A673 (cell line): ENCODE measurements at regions not wholly inside any gene's neighbourhood (a gene's known extent, or its start where the extent isn't known, plus 50 kb on each side); places are given as distances from the start of the nearest gene placed in this dataset.

Source experiments
- BruUV-seq: library from RNA; stranded (reverse); fragments of 400-500 nt; replicated peaks from 2 replicates; lab custom pipeline; 2021; lab: Mats Ljungman, UMichigan
- CTCF ChIA-PET: fragments of 300-600 bp; sonication (Branson Sonifier 250); formaldehyde crosslinking; loops from one replicate; lab custom pipeline; 2022; ENCODE audit warnings: antibody characterized with exemption; lab: Charles Lee
- POLR2A ChIA-PET: fragments of 300-600 bp; sonication (Branson Sonifier 250); formaldehyde crosslinking; loops from one replicate; lab custom pipeline; 2022; ENCODE audit warnings: antibody characterized with exemption; ENCODE audit not compliant: low non-redundant PET; lab: Charles Lee
- DNase-seq: peaks from one replicate; pipeline ENCODE4 v3.0.0-alpha.2; 2015; ENCODE audit warnings: low spot score
- H3K27ac ChIP-seq: fragments of 200-600 bp; sonication (generic); 2 replicates; pipeline ENCODE4 v1.5.1; 2016; ENCODE audit warnings: mixed run types, low read depth, mild to moderate bottlenecking, mixed read lengths, antibody characterized with exemption, low read length; ENCODE audit not compliant: poor library complexity, severe bottlenecking
- H3K27me3 ChIP-seq: fragments of 200-600 bp; sonication (generic); replicated peaks from 2 replicates; pipeline ENCODE4 v1.6.1; 2017; ENCODE audit warnings: mixed run types, low read depth, mild to moderate bottlenecking, mixed read lengths, antibody characterized with exemption, low read length; ENCODE audit not compliant: insufficient read depth, poor library complexity
- H3K36me3 ChIP-seq: fragments of 200-600 bp; sonication (generic); 2 replicates; pipeline ENCODE4 v1.6.1; 2016; ENCODE audit warnings: mixed run types, mild to moderate bottlenecking, mixed read lengths, antibody characterized with exemption, low read length; ENCODE audit not compliant: insufficient read depth, poor library complexity, severe bottlenecking
- H3K4me1 ChIP-seq: fragments of 200-600 bp; sonication (generic); 2 replicates; pipeline ENCODE4 v1.6.1; 2017; ENCODE audit warnings: mixed run types, mild to moderate bottlenecking, mixed read lengths, antibody characterized with exemption, low read length; ENCODE audit not compliant: insufficient read depth, poor library complexity, severe bottlenecking
- H3K4me3 ChIP-seq: fragments of 200-600 bp; sonication (generic); 2 replicates; pipeline ENCODE4 v1.5.1; 2016; ENCODE audit warnings: low read depth, mixed run types, mild to moderate bottlenecking, mixed read lengths, low read length; ENCODE audit not compliant: poor library complexity, severe bottlenecking
- H3K9me3 ChIP-seq: fragments of 200-600 bp; sonication (generic); 2 replicates; pipeline ENCODE4 v1.6.1; 2016; ENCODE audit warnings: mixed run types, low read depth, mild to moderate bottlenecking, mixed read lengths, antibody characterized with exemption, low read length; ENCODE audit not compliant: poor library complexity, severe bottlenecking
- EZH2 ChIP-seq: fragments of 200-600 bp; sonication (generic); IDR thresholded peaks from 2 replicates; pipeline ENCODE4 v1.6.1; 2017; ENCODE audit warnings: borderline replicate concordance, low read depth, mild to moderate bottlenecking, mixed read lengths, antibody characterized with exemption, low read length; ENCODE audit not compliant: poor library complexity, severe bottlenecking
- intact Hi-C: fragments of 100-400 bp; cut with micrococcal nuclease; formaldehyde crosslinking; loops from one replicate; pipeline ENCODE4 v1.10.0; 2022; ENCODE audit not compliant: unreplicated experiment
- TF ChIP-seq, protein P1 (sequence below): fragments of 300-800, 200-600 bp; sonication (generic); conservative IDR thresholded peaks from 2 replicates; pipeline ENCODE4 v1.5.1; 2017; ENCODE audit warnings: low read depth, mild to moderate bottlenecking, antibody characterized with exemption, low read length, moderate library complexity, mixed read lengths

DNA sequence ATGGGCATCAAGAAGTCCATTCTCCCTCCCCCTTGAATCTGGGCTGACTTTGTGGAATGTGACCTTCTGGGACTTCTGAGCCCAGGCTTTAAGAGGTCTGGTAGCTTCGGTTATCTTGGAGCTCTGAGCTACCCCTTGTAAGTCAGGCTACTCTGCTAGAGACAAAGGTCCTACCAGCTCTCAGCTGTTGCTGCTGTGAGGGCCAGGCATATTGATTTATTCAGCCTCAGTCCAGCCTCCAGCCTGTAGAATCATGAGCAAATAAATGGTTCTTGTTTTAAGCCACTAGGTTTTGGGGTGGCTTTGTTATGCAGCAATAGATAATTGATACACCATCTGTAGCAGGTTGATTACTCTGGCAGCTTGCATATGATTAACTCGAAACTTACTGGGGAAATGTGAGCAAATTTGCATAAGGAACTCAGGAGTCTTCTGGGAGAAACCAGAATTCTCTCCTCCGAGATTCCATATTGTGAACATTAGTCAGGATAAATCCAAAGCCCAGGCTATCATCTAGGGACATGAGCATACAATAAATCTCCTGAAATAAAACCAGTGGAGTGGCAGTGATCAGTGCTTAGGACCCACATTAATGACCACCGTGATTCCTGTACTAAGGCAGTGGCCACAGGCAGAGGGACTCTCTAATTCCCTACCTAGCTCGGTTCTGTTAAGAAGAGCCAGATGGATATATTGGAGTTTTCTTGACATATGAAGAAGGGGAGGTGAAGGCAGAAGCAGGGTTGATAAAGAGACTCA, 336.1 kb downstream of the CDC5L start:
- Histone ChIP-seq H3K36me3 (no peaks in the 10 kb centered on the region), H3K27me3 (no peaks in the 10 kb centered on the region), H3K4me3 (no peak overlapping the region), H3K9me3 (no peaks in the 10 kb centered on the region), H3K4me1 (no peaks in the 10 kb centered on the region), H3K27ac (no peak overlapping the region)
- TF ChIP-seq, protein P1, sequence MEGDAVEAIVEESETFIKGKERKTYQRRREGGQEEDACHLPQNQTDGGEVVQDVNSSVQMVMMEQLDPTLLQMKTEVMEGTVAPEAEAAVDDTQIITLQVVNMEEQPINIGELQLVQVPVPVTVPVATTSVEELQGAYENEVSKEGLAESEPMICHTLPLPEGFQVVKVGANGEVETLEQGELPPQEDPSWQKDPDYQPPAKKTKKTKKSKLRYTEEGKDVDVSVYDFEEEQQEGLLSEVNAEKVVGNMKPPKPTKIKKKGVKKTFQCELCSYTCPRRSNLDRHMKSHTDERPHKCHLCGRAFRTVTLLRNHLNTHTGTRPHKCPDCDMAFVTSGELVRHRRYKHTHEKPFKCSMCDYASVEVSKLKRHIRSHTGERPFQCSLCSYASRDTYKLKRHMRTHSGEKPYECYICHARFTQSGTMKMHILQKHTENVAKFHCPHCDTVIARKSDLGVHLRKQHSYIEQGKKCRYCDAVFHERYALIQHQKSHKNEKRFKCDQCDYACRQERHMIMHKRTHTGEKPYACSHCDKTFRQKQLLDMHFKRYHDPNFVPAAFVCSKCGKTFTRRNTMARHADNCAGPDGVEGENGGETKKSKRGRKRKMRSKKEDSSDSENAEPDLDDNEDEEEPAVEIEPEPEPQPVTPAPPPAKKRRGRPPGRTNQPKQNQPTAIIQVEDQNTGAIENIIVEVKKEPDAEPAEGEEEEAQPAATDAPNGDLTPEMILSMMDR = no peak
- TF ChIP-seq EZH2 = no peak
- BruUV-seq = no TSS peak
- CTCF ChIA-PET = no interaction called here
- intact Hi-C loops = no loop called here
- POLR2A ChIA-PET = no interaction called here
- DNase-seq = no peak

DNA sequence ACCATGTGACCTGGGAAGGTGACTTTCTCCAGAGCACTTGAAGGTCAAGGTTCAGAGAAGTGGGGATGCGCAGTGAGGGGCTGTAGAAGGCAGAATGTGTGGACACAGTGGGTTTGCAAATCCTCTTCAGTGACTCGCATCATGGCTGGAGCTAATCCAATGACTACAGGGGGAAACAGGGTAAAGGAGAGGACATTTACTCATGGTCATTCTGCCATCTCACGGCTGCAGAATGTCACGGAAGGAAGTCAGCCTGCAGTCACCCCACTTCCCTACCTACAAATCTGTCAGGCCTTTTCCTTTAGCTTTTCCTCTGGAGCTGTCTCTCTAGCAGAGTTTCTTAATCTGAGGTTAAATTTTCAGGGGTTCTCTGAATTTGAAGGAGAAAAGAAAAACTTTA, 337.6 kb downstream of the CDC5L start:
- Histone ChIP-seq H3K36me3 (no peaks in the 10 kb centered on the region), H3K4me1 (no peaks in the 10 kb centered on the region), H3K9me3 (no peaks in the 10 kb centered on the region), H3K4me3 (no peak overlapping the region), H3K27me3 (no peaks in the 10 kb centered on the region), H3K27ac (no peak overlapping the region)
- POLR2A ChIA-PET = no interaction called here
- no peak for DNase-seq
- TF ChIP-seq, protein P1 = no peak
- no peak for TF ChIP-seq EZH2
- CTCF ChIA-PET = no interaction called here
- BruUV-seq = no TSS peak
- intact Hi-C loops = no loop called here

DNA sequence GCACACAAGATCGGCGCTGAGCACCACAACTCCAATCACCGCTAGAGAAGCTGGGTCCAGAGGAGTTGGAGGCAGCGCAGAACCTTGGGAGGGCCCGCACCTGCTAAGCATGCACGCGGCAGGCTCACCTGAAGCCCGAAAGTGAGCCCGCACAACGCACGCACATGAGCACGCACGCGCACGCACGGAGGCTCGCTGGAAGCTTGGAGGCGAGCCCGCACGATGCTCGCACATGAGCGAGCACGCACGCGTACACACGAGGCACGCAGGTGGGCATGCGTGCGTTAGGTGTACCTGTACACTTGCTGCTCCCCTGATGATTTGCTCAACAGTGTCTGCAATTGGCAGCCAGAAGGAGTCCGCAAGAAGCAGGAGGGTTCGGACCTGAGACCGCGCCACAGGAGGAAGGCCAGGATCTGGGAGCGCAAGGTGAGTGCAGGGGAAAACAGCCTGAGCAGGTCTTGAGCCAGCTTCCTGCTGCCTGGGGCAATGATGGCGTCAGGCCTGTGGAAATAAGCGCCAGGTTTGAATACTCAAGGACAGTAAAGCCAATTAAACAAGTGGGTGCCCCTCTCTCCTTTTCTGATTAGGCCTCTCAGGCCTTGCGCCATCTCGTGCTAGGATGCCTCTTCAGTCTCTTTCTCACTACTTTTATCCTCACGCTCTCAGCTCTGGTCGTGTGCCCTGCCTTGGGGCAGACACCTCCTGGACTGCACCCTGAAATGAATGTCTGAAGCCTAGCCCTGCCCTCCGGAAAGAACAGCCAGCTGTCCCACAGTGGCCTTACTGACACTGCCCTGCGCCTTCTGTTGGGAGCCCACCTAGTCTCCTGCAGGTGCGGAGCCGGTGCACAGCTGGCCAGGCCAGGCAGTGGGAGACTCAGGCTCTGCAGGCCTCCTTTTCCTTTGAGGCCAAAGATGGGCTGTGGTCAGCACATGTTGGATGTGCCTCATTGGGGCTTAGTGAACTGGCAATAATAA, 340.4 kb downstream of the CDC5L start:
- TF ChIP-seq EZH2 = no peak
- TF ChIP-seq, protein P1 = no peak

More for the DNA sequence above, 340.4 kb downstream of the CDC5L start:
- H3K27me3 ChIP-seq = no peaks in the 10 kb centered on the region
- H3K4me1 ChIP-seq = no peaks in the 10 kb centered on the region
- H3K36me3 ChIP-seq = no peaks in the 10 kb centered on the region
- no peak overlapping the region for H3K27ac ChIP-seq
- ChIA-PET CTCF (no interaction called here), POLR2A (no interaction called here)
- no peak for DNase-seq
- intact Hi-C loops = no loop called here
- H3K4me3 ChIP-seq = no peak overlapping the region
- H3K9me3 ChIP-seq = no peaks in the 10 kb centered on the region
- no TSS peak for BruUV-seq
